B cell (primary cell): ENCODE measurements at regions not wholly inside any gene's neighbourhood (a gene's known extent, or its start where the extent isn't known, plus 50 kb on each side); places are given as distances from the start of the nearest gene placed in this dataset.

ENCODE experiments used
- ATAC-seq: fragments of 200-7000 bp; cut with Tn5 transposase; one replicate; pipeline ENCODE4 v1.10.0; 2021; ENCODE audit warnings: low read depth, mild to moderate bottlenecking, moderate number of reproducible peaks, moderate library complexity
- CTCF ChIA-PET: fragments of 350-600 bp; sonication (Branson Sonifier 250); formaldehyde crosslinking; loops from one replicate; lab custom pipeline; 2021; ENCODE audit warnings: antibody characterized with exemption, inconsistent platforms; lab: Charles Lee
- POLR2A ChIA-PET: fragments of 350-600 bp; sonication (Branson Sonifier 250); formaldehyde crosslinking; loops from one replicate; lab custom pipeline; 2021; ENCODE audit warnings: antibody characterized with exemption; lab: Charles Lee
- DNase-seq: peaks from one replicate; pipeline ENCODE4 v3.0.0; 2013
- H2AFZ ChIP-seq: 2 replicates; pipeline ENCODE4 v1.6.1; 2012; ENCODE audit warnings: mild to moderate bottlenecking, low read depth, low read length; ENCODE audit not compliant: insufficient read depth, poor library complexity, severe bottlenecking
- H3K27ac ChIP-seq, 2 donors: 1 replicate in 1 of 2; 2 replicates in 1 of 2; pipeline ENCODE4 v1.5.1; 2012 to 2013; ENCODE audit warnings: low read length in 2 of 2, mild to moderate bottlenecking in 2 of 2, moderate library complexity in 1 of 2
- H3K27me3 ChIP-seq, 4 experiments: fragments of 200-600 bp in 1 of 4; sonication (generic) in 1 of 4; replicated peaks in 1 of 4; 1 replicate in 2 of 4; 2 replicates in 2 of 4; pipeline versions ENCODE4 v1.6.1 to v1.7.0; 2013 to 2016; ENCODE audit warnings: low read length in 3 of 4, mild to moderate bottlenecking in 2 of 4, mixed read lengths in 1 of 4, moderate library complexity in 1 of 4; ENCODE audit not compliant: insufficient read depth in 4 of 4, control insufficient read depth in 3 of 4; ENCODE audit errors: control extremely low read depth in 1 of 4
- H3K36me3 ChIP-seq, 2 experiments: replicated peaks in 1 of 2; 1 replicate in 1 of 2; 2 replicates in 1 of 2; pipeline versions ENCODE4 v1.6.1 to v1.7.1; 2013; ENCODE audit warnings: low read length in 1 of 2; ENCODE audit not compliant: insufficient read depth in 2 of 2, control insufficient read depth in 1 of 2; ENCODE audit errors: control extremely low read depth in 1 of 2, extremely low read depth in 1 of 2
- H3K4me1 ChIP-seq, 2 donors: fragments of 200-600 bp in 1 of 2; sonication (generic) in 1 of 2; 1 replicate in 1 of 2; 2 replicates in 1 of 2; pipeline versions ENCODE4 v1.5.1 to v1.6.1; 2013 to 2017; ENCODE audit warnings: low read length in 2 of 2; ENCODE audit not compliant: control insufficient read depth in 2 of 2, insufficient read depth in 2 of 2
- H3K4me2 ChIP-seq: replicated peaks from 2 replicates; pipeline ENCODE3; 2012; ENCODE audit warnings: mild to moderate bottlenecking, low read depth, low read length; ENCODE audit not compliant: poor library complexity, severe bottlenecking
- H3K4me3 ChIP-seq, 5 experiments: fragments of 200-600 bp in 1 of 5; sonication (generic) in 1 of 5; 1 replicate in 3 of 5; 2 replicates in 2 of 5; pipeline versions ENCODE4 v1.5.1 to v1.7.0; 2011 to 2016; ENCODE audit warnings: low read length in 4 of 5, mild to moderate bottlenecking in 4 of 5, low read depth in 2 of 5, control low read depth in 1 of 5, moderate library complexity in 1 of 5; ENCODE audit not compliant: insufficient read depth in 1 of 5; ENCODE audit errors: control extremely low read depth in 1 of 5, extremely low read depth in 1 of 5
- H3K79me2 ChIP-seq: fragments of 200-600 bp; sonication (generic); one replicate; pipeline ENCODE4 v1.6.0; 2016; ENCODE audit warnings: low read length; ENCODE audit not compliant: control insufficient read depth, insufficient read depth
- H3K9ac ChIP-seq: fragments of 200-600 bp; sonication (generic); 2 replicates; pipeline ENCODE4 v1.6.1; 2017; ENCODE audit warnings: mild to moderate bottlenecking, low read length, moderate library complexity
- H3K9me3 ChIP-seq, 3 donors: one replicate each; pipeline versions ENCODE4 v1.6.1 to v1.7.1; 2013; ENCODE audit warnings: low read length in 2 of 3; ENCODE audit not compliant: control insufficient read depth in 2 of 3, insufficient read depth in 1 of 3; ENCODE audit errors: control extremely low read depth in 1 of 3
- H4K20me1 ChIP-seq: 2 replicates; pipeline ENCODE4 v1.6.0; 2012; ENCODE audit warnings: mild to moderate bottlenecking, low read length; ENCODE audit not compliant: insufficient read depth, control insufficient read depth, poor library complexity, severe bottlenecking
- H3K27ac Mint-ChIP-seq: one replicate; pipeline ENCODE4 v1.8.0; 2021; ENCODE audit warnings: mixed read lengths
- H3K27me3 Mint-ChIP-seq: one replicate; pipeline ENCODE4 v1.8.0; 2021; ENCODE audit warnings: mixed read lengths
- H3K4me1 Mint-ChIP-seq: one replicate; pipeline ENCODE4 v1.8.0; 2021; ENCODE audit warnings: mixed read lengths
- H3K4me3 Mint-ChIP-seq: one replicate; pipeline ENCODE4 v1.8.0; 2021; ENCODE audit warnings: mixed read lengths
- H3K9me3 Mint-ChIP-seq: one replicate; pipeline ENCODE4 v1.8.0; 2022; ENCODE audit warnings: mixed read lengths; ENCODE audit not compliant: insufficient read depth
- CTCF ChIP-seq: fragments of 200-600 bp; IDR thresholded peaks from one replicate; pipeline ENCODE4 v1.8.0; 2022; ENCODE audit warnings: antibody characterized with exemption, mild to moderate bottlenecking
- EZH2 ChIP-seq: IDR thresholded peaks from 2 replicates; pipeline ENCODE4 v1.6.1; 2012; ENCODE audit warnings: borderline replicate concordance, low read depth, mild to moderate bottlenecking, moderate library complexity, low read length; ENCODE audit not compliant: insufficient read depth, poor library complexity, severe bottlenecking
- WGBS: methylation state at CpG from one replicate; pipeline ENCODE4 v1.1.5; 2013; ENCODE audit warnings: missing lambda C conversion rate; ENCODE audit not compliant: insufficient coverage; 5-methylcytosine and 5-hydroxymethylcytosine counted together
- intact Hi-C: fragments of 100-400 bp; cut with micrococcal nuclease; formaldehyde crosslinking; loops from one replicate; pipeline ENCODE4 v1.10.0; 2022

DNA sequence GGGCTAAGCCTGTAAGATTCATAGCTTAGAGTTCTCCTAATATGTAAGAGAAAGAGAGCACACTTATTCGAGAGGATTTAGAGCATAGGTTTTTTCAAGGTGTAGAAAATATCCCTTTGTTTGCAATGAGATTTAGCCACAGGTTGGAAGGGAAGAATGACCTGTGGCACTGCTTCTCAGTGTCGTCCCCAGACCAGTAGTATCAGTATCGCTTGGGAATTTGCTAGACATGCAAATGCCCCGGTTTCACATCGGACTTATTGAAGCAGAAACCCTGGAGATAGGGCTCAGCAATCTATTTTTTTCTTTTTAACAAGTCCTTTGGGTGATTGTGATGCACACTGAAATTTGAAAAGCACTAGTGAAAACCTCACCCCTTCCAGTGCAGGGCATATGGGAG is 362.6 kb upstream of the C11orf87 start:
- Mint-ChIP-seq H3K9me3 (no peaks in the 10 kb centered on the region), H3K27me3 (peaks cover 11% of the 10 kb centered on the region), H3K27ac (no peak overlapping the region), H3K4me3 (no peak overlapping the region), H3K4me1 (no peaks in the 10 kb centered on the region)
- no peak overlapping the region for H3K4me2 ChIP-seq
- TF ChIP-seq CTCF (no peak), EZH2 (no peak)
- no peaks in the 10 kb centered on the region for H3K4me1 ChIP-seq
- no peak overlapping the region for H3K4me3 ChIP-seq
- H2AFZ ChIP-seq: no peak overlapping the region
- ChIA-PET POLR2A (no interaction called here), CTCF (no interaction called here)
- no peak overlapping the region for H3K27ac ChIP-seq
- H3K36me3 ChIP-seq: no peaks in the 10 kb centered on the region
- H4K20me1 ChIP-seq: no peaks in the 10 kb centered on the region
- H3K9me3 ChIP-seq: no peaks in the 10 kb centered on the region
- 75% methylated on average over 5 of the region's 5 CpGs for WGBS
- DNase-seq: no peak
- H3K9ac ChIP-seq: no peak overlapping the region
- intact Hi-C loops: no loop called here
- no peaks in the 10 kb centered on the region for H3K27me3 ChIP-seq
- no peak for ATAC-seq
- no peaks in the 10 kb centered on the region for H3K79me2 ChIP-seq

- Histone ChIP-seq H3K79me2 (no peaks in the 10 kb centered on the region), H3K4me1 (no peaks in the 10 kb centered on the region), H4K20me1 (no peaks in the 10 kb centered on the region), H3K27ac (no peak overlapping the region), H3K36me3 (no peaks in the 10 kb centered on the region), H2AFZ (no peak overlapping the region), H3K9ac (no peak overlapping the region), H3K9me3 (no peaks in the 10 kb centered on the region), H3K4me3 (no peak overlapping the region), H3K4me2 (no peak overlapping the region), H3K27me3 (no peaks in the 10 kb centered on the region)
- ATAC-seq: no peak
- Mint-ChIP-seq H3K9me3 (no peaks in the 10 kb centered on the region), H3K27ac (no peak overlapping the region), H3K4me3 (no peak overlapping the region), H3K4me1 (no peaks in the 10 kb centered on the region), H3K27me3 (peaks cover 6% of the 10 kb centered on the region)
- intact Hi-C loops: no loop called here
- no peak for DNase-seq
- TF ChIP-seq CTCF: no peak
- no peak for TF ChIP-seq EZH2
- WGBS: 92% methylated on average over 1 of the region's 1 CpG
- ChIA-PET POLR2A (no interaction called here), CTCF (no interaction called here)
These were observed 360.6 kb upstream of the C11orf87 start for GRCh38 chr11:109061394-109061793.
